ENCODE measurements at regions not wholly inside any gene's neighbourhood (a gene's known extent, or its start where the extent isn't known, plus 50 kb on each side); places are given as distances from the start of the nearest gene placed in this dataset.
A peak's percentile ranks its signal among the peaks of the same experiment; 100 is the strongest.

DNA sequence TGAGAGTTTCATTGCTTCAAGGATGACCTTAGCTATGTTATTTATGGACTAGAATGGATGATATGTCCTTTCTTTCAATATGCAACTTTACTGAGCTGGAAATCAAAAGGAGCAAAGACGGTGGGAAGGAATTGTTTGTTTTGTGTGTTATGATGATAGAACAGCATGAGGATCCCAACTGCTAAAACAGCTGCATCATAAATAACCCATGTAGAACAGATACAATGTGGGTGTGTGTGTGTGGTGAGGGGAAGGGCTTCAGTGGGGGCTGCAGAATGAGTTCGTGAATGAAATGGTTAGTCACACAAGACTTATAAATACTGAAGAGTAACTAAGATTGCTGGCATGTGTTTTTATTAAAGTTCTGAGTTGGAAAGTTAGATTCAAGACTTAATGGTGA, 80.1 kb downstream of the DACT1 start:
- H3K4me3 ChIP-seq (ENCODE audit: low read length): no peak overlapping the region
- no peak for TF ChIP-seq CTCF (conservative IDR thresholded peaks at IDR 0.05; ENCODE audit: low read depth, low read length)
- DNase-seq (ENCODE audit: low read depth): no peak

DNA sequence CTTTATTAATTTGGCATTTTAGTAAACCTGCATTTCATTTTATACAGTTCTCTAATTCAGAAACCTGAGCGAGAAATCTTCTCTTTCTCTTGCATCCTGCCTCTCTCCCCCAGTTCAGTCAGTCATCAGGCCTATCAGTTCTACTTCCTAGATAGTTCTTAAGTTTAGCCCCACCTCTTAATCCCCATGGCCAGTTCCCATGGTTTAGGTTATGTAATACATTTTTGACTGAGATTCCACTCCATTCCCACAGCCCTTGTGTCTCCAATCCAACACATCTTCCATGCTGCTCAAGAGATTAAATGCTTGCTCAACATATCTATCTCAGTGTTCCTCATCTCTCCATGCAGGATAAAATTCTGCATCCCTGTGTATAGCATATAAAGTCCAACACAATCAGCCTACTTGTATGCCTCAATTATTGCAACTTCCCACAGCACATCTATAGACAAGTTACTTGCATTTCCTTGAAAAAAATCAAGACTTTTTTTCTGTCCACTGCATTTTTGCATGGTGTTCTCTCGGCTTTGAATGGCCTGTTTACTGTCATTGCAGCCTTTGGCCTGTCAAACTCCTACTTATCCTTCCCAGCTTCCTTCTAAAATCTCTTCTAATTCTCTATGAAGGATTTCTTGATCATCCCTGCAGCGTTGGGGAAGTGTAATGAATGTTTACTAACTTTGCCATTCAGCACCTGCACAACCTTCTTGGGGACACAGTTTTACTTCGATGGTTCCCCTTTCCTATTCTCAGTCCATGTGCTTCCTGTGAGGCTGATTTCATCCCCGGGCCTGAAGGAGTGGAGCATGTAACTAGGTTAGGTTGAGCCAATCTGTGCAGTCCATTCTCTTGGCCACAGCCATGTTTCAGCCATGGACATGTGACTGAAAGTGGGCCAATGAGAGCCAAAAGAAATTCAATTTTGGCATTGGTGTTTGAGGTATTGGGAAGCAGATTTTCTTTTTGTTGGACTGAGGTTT, 80.8 kb downstream of the DACT1 start:
- DNase-seq (ENCODE audit: low read depth): peak; percentile 15
- no peak for TF ChIP-seq CTCF (conservative IDR thresholded peaks at IDR 0.05; ENCODE audit: low read depth, low read length)
- no peak overlapping the region for H3K4me3 ChIP-seq (ENCODE audit: low read length)

DNA sequence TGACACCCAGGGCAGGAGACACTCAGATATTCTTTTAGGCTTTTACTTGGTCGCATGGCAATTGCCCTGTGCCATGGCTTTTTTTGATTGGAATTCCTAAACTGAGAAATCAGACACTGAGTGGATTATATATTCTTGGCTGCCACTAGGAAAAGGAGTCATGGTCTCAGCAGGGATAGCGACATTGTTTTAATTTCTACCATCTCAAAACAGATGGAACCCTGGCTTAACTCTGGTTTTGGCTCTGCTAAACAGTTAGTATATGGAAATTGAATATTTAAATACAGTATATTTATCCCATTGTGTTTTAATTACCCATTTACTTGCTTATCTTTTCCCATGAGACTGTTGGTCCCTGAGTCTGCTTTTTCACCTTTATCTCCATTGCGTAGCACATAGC, 84.0 kb downstream of the DACT1 start:
- H3K4me3 ChIP-seq (ENCODE audit: low read length): no peak overlapping the region
- no peak for DNase-seq (ENCODE audit: low read depth)
- TF ChIP-seq CTCF (conservative IDR thresholded peaks at IDR 0.05; ENCODE audit: low read depth, low read length): no peak

- TF ChIP-seq CTCF (conservative IDR thresholded peaks at IDR 0.05; ENCODE audit: low read depth, low read length): no peak
- H3K4me3 ChIP-seq (ENCODE audit: low read length): no peak overlapping the region
- DNase-seq (ENCODE audit: low read depth): no peak
Observed at GRCh38 chr14:58722441-58722840, 84.7 kb downstream of the DACT1 start.

GRCh38 chr14:58724206-58724605, 86.4 kb downstream of the DACT1 start:
- TF ChIP-seq CTCF (conservative IDR thresholded peaks at IDR 0.05; ENCODE audit: low read depth, low read length): no peak
- no peak overlapping the region for H3K4me3 ChIP-seq (ENCODE audit: low read length)
- DNase-seq (ENCODE audit: low read depth): no peak

DNA sequence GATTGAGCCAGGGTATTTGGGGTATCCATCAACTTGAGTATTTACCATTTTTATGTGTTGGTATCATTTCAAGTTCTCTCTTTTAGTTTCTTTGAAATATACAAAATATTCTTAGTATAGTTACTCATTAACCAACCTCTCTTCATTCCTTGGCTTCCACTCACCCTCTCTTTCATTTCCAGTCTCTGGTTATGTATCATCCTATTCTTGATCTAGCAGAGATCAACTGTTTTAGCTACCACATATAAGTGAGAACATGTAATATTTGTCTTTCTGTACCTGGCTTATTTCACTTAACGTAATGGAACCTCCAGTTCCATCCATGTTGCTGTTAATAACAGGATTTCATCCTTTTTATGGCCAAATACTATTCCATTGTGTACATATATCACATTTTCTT, 86.9 kb downstream of the DACT1 start:
- H3K4me3 ChIP-seq (ENCODE audit: low read length): no peak overlapping the region
- DNase-seq (ENCODE audit: low read depth): no peak
- TF ChIP-seq CTCF (conservative IDR thresholded peaks at IDR 0.05; ENCODE audit: low read depth, low read length): no peak

- no peak for TF ChIP-seq CTCF (conservative IDR thresholded peaks at IDR 0.05; ENCODE audit: low read depth, low read length)
- no peak for DNase-seq (ENCODE audit: low read depth)
- H3K4me3 ChIP-seq (ENCODE audit: low read length): no peak overlapping the region
Observed at GRCh38 chr14:58725226-58725625, 87.5 kb downstream of the DACT1 start.

Data from retinal pigment epithelial cell (primary cell).